Activated CD8-positive, alpha-beta T cell treated with anti-CD3 and anti-CD28 coated beads for 36 hours (primary cell): ENCODE measurements at regions not wholly inside any gene's neighbourhood (a gene's known extent, or its start where the extent isn't known, plus 50 kb on each side); places are given as distances from the start of the nearest gene placed in this dataset.

Experiments
- ATAC-seq: fragments of 200-7000 bp; cut with Tn5 transposase; one replicate; pipeline ENCODE4 v1.10.0; 2021; ENCODE audit warnings: mild to moderate bottlenecking, moderate library complexity
- CTCF ChIA-PET: fragments of 350-600 bp; sonication (Branson Sonifier 250); formaldehyde crosslinking; loops from one replicate; lab custom pipeline; 2021; ENCODE audit warnings: antibody characterized with exemption; lab: Charles Lee
- POLR2A ChIA-PET: fragments of 350-600 bp; sonication (Branson Sonifier 250); formaldehyde crosslinking; loops from one replicate; lab custom pipeline; 2021; ENCODE audit warnings: antibody characterized with exemption; lab: Charles Lee
- DNase-seq: peaks from one replicate; pipeline ENCODE4 v3.0.0-alpha.2; 2020
- H3K27ac Mint-ChIP-seq: one replicate; pipeline ENCODE4 v1.8.0; 2021; ENCODE audit warnings: mild to moderate bottlenecking, mixed read lengths
- H3K27me3 Mint-ChIP-seq: one replicate; pipeline ENCODE4 v1.8.0; 2021; ENCODE audit warnings: mixed read lengths
- H3K36me3 Mint-ChIP-seq: one replicate; pipeline ENCODE4 v1.8.0; 2021; ENCODE audit warnings: low read depth, mixed read lengths
- H3K4me1 Mint-ChIP-seq: one replicate; pipeline ENCODE4 v1.8.0; 2021; ENCODE audit warnings: low read depth, mixed read lengths
- H3K4me3 Mint-ChIP-seq: one replicate; pipeline ENCODE4 v1.8.0; 2021; ENCODE audit warnings: mild to moderate bottlenecking, moderate library complexity, mixed read lengths
- H3K9me3 Mint-ChIP-seq: one replicate; pipeline ENCODE4 v1.8.0; 2021; ENCODE audit warnings: mixed read lengths
- intact Hi-C: fragments of 100-400 bp; cut with micrococcal nuclease; formaldehyde crosslinking; loops from one replicate; pipeline ENCODE4 v1.10.0; 2022
- TF ChIP-seq, protein P1 (sequence below): fragments of 200-600 bp; IDR thresholded peaks from one replicate; pipeline ENCODE4 v1.8.0; 2022; ENCODE audit warnings: antibody characterized with exemption, mild to moderate bottlenecking

DNA sequence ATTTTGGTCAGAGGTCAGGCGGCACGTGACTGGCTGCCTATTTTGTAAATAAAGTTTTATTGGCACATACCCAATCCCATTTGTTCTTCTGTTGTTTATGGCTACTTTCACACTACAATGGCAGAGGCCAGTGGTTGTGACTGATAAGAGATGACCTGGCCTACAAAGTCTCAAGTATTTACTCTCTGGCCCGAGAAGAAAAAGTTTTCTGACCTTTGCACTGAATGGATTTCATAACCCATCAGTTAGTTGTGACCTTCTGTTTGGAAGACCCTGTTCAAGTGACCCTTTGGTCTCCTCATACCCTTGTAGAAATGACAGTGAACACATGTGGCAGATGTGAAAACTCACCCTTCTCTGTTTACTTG, 121.4 kb upstream of the MGAT5 start:
- ATAC-seq, result no peak
- no peak overlapping the region for H3K4me3 Mint-ChIP-seq
- intact Hi-C loops, result no loop called here
- H3K36me3 Mint-ChIP-seq, result peaks cover 29% of the 10 kb centered on the region
- ChIA-PET CTCF (interaction anchor here (1.1 to 1.3 kb wide), 2 partner anchors 14 to 279 kb away, joined by 3 to 4 read pairs; no protein-coding TSS in a partner anchor), POLR2A (no interaction called here)
- TF ChIP-seq, protein P1, sequence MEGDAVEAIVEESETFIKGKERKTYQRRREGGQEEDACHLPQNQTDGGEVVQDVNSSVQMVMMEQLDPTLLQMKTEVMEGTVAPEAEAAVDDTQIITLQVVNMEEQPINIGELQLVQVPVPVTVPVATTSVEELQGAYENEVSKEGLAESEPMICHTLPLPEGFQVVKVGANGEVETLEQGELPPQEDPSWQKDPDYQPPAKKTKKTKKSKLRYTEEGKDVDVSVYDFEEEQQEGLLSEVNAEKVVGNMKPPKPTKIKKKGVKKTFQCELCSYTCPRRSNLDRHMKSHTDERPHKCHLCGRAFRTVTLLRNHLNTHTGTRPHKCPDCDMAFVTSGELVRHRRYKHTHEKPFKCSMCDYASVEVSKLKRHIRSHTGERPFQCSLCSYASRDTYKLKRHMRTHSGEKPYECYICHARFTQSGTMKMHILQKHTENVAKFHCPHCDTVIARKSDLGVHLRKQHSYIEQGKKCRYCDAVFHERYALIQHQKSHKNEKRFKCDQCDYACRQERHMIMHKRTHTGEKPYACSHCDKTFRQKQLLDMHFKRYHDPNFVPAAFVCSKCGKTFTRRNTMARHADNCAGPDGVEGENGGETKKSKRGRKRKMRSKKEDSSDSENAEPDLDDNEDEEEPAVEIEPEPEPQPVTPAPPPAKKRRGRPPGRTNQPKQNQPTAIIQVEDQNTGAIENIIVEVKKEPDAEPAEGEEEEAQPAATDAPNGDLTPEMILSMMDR, result no peak
- no peak overlapping the region for H3K27ac Mint-ChIP-seq
- no peak for DNase-seq
- no peaks in the 10 kb centered on the region for H3K27me3 Mint-ChIP-seq
- H3K4me1 Mint-ChIP-seq, result peaks cover 65% of the 10 kb centered on the region
- no peaks in the 10 kb centered on the region for H3K9me3 Mint-ChIP-seq

DNA sequence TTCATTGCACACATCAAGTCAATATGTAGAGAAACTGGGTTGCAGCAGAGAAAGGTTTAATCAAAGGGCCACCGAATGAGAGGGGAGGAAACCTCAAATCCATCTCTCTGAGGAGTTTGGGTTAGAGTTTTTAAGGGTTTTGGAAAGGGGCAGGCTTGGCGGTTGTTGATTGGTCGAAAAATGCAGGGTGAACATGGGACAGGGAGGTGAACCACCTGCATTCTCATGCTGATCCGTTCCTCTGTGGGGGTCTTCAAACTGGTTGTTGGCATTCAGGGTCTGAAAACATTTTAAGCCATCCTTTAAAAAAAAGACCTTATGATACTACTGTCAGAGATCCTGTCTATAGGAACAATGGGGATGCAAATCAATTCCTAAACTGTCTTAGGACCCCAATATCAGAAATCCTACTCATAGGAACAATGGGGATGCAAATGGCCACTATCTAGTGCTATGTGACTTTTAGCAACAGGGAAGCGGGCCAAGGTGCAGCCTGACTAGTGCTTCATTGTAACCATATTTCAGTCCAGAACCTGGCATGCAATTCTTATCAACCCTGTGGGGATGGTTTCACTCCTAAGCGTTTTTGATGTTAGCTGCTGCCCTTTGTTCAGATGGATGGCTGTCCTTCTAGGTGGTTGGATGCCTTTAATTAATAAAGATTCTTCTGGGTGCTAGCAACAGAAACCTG, 120.1 kb upstream of the MGAT5 start:
- POLR2A ChIA-PET, result no interaction called here
- no peak for ATAC-seq
- TF ChIP-seq, protein P1, result no peak
- no peaks in the 10 kb centered on the region for H3K9me3 Mint-ChIP-seq
- intact Hi-C loops, result no loop called here
- no peak for DNase-seq
- H3K36me3 Mint-ChIP-seq, result peaks cover 30% of the 10 kb centered on the region
- H3K27ac Mint-ChIP-seq, result no peak overlapping the region
- H3K4me3 Mint-ChIP-seq, result no peak overlapping the region
- no peaks in the 10 kb centered on the region for H3K27me3 Mint-ChIP-seq
- CTCF ChIA-PET, result interaction anchor here (1.0 to 1.3 kb wide), 2 partner anchors 10 to 285 kb away, joined by 3 read pairs; no protein-coding TSS in a partner anchor
- peaks cover 64% of the 10 kb centered on the region for H3K4me1 Mint-ChIP-seq

DNA sequence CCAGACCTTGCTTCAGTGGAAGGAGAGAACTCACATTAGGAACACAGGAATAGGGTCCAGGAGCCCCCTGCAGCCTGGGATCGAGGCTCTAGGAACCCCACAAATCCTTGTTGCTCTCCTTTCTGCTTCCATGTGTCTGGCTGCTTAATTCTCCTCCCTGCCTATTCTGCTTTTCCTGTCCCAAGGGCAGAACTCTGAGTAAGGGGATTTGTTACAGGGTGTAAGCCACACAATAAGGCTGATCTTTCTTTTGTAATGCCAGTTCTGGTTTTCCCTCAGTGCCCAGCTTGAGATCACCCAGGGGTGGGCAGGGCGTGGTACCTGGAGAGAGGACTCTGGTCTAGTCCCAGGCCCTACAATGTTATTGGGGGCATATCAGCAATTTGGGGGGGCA, 119.6 kb upstream of the MGAT5 start:
- POLR2A ChIA-PET, result no interaction called here
- no peaks in the 10 kb centered on the region for H3K27me3 Mint-ChIP-seq
- no peak overlapping the region for H3K4me3 Mint-ChIP-seq
- no peak overlapping the region for H3K27ac Mint-ChIP-seq
- H3K36me3 Mint-ChIP-seq, result peaks cover 30% of the 10 kb centered on the region
- peaks cover 67% of the 10 kb centered on the region for H3K4me1 Mint-ChIP-seq
- no peak for DNase-seq
- H3K9me3 Mint-ChIP-seq, result no peaks in the 10 kb centered on the region
- intact Hi-C loops, result no loop called here
- TF ChIP-seq, protein P1, result no peak
- CTCF ChIA-PET, result interaction anchor here (1.3 kb wide), 2 partner anchors 73 to 284 kb away, joined by 3 to 4 read pairs; no protein-coding TSS in a partner anchor
- no peak for ATAC-seq

DNA sequence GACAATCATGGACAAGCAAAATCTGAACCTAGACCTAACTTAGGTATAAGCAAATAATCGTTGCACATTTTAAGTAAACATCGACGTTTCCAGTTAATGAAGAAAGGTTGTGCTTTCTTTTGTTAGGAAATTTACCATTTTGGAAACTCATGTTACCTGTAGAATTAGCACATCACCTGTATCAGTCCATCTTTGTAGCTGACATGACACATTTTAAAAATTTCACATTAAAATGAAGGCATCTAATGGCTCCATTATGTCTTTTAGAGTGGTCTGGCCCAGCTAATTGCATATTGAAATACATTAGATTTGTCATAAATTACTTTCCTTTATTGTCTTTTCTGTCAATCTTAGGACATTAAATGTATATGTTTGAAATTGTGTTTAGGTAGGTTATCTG, 119.0 kb upstream of the MGAT5 start:
- DNase-seq (no peak), ATAC-seq (no peak)
- Mint-ChIP-seq H3K9me3 (no peaks in the 10 kb centered on the region), H3K27me3 (no peaks in the 10 kb centered on the region), H3K27ac (no peak overlapping the region), H3K36me3 (peaks cover 30% of the 10 kb centered on the region), H3K4me3 (no peak overlapping the region), H3K4me1 (peaks cover 72% of the 10 kb centered on the region)
- ChIA-PET POLR2A (no interaction called here), CTCF (interaction anchor here (1.3 kb wide), 2 partner anchors 73 to 284 kb away, joined by 3 to 4 read pairs; no protein-coding TSS in a partner anchor)
- TF ChIP-seq, protein P1, result no peak
- intact Hi-C loops, result no loop called here

DNA sequence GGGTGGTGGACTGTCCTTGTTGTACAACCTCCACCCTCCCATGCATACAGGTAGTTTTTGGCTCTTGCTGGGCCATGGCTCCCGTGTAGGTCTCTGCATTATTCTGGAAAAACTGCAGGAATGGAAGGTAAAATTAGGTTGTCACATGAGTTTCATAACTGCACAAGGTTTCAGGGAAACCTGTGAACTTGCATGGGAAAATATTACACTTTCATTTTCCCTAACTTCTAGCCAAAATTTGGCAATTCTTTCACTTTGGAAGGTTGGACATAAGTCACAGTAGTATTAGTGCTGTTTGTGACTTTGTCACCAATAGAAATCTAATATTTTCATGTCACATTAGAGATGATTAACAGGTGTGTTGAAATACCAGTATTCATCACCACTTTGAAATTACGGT, 118.1 kb upstream of the MGAT5 start:
- Mint-ChIP-seq H3K4me1 (peaks cover 78% of the 10 kb centered on the region), H3K27me3 (no peaks in the 10 kb centered on the region), H3K36me3 (peaks cover 24% of the 10 kb centered on the region), H3K4me3 (no peak overlapping the region), H3K27ac (no peak overlapping the region), H3K9me3 (no peaks in the 10 kb centered on the region)
- ATAC-seq (no peak), DNase-seq (no peak)
- TF ChIP-seq, protein P1, result no peak
- ChIA-PET POLR2A (no interaction called here), CTCF (interaction anchor here (1.3 kb wide), 1 partner anchor 72 kb away, joined by 4 read pairs; no protein-coding TSS in a partner anchor)
- intact Hi-C loops, result no loop called here
